Esophagus (tissue), 2 donors: ENCODE measurements at regions not wholly inside any gene's neighbourhood (a gene's known extent, or its start where the extent isn't known, plus 50 kb on each side); places are given as distances from the start of the nearest gene placed in this dataset.
"Not testable (repeated sequence)": the region's sequence is repeated elsewhere in the genome, so short reads cannot be mapped to it uniquely, and the experiment has no call there.

Experiments
- H3K27ac ChIP-seq, 2 donors: one replicate each; pipeline ENCODE4 v1.5.1; 2013; ENCODE audit warnings: low read depth in 2 of 2, mild to moderate bottlenecking in 2 of 2, inconsistent platforms in 1 of 2, low read length in 1 of 2, moderate library complexity in 1 of 2
- H3K27me3 ChIP-seq, 2 donors: one replicate each; pipeline ENCODE4 v1.6.1; 2013; ENCODE audit warnings: low read length in 2 of 2, control low read depth in 1 of 2, mild to moderate bottlenecking in 1 of 2; ENCODE audit not compliant: insufficient read depth in 2 of 2, control insufficient read depth in 1 of 2
- H3K36me3 ChIP-seq, 2 donors: one replicate each; pipeline ENCODE4 v1.6.1; 2013; ENCODE audit warnings: low read length in 1 of 2; ENCODE audit not compliant: control insufficient read depth in 2 of 2, insufficient read depth in 2 of 2
- H3K4me1 ChIP-seq, 2 donors: one replicate each; pipeline ENCODE4 v1.6.1; 2013; ENCODE audit warnings: low read length in 1 of 2; ENCODE audit not compliant: control insufficient read depth in 2 of 2, insufficient read depth in 2 of 2
- H3K4me3 ChIP-seq, 2 donors: one replicate each; pipeline ENCODE4 v1.5.1; 2013; ENCODE audit warnings: low read length in 2 of 2, mild to moderate bottlenecking in 2 of 2, low read depth in 1 of 2, moderate library complexity in 1 of 2
- H3K9me3 ChIP-seq, 2 donors: one replicate each; pipeline ENCODE4 v1.6.1; 2013; ENCODE audit warnings: mild to moderate bottlenecking in 2 of 2, low read depth in 1 of 2, low read length in 1 of 2, moderate library complexity in 1 of 2; ENCODE audit not compliant: control insufficient read depth in 2 of 2, insufficient read depth in 1 of 2
- WGBS, 2 donors: extraction: QIAGEN DNeasy Blood & Tissue Kit; methylation state at CpG; one replicate each; pipeline ENCODE4 v1.1.7; 2013; 5-methylcytosine and 5-hydroxymethylcytosine counted together
- donor health status: healthy with polysubstance abuse.
- donor health status: Bipolar disorder and iron deficiency.

GRCh38 chrY:19549671-19550466, 194.7 kb downstream of the KDM5D start:
- no peak overlapping the region for H3K4me3 ChIP-seq
- no peaks in the 10 kb centered on the region for H3K27me3 ChIP-seq
- no peaks in the 10 kb centered on the region for H3K9me3 ChIP-seq
- no peaks in the 10 kb centered on the region for H3K4me1 ChIP-seq
- H3K27ac ChIP-seq, result no peak overlapping the region
- WGBS, 2 donors, result 54% methylated on average over 18 of the region's 18 CpGs; no CpG with 5 or more reads in 1 of the 2 donors
- H3K36me3 ChIP-seq, result no peaks in the 10 kb centered on the region

DNA sequence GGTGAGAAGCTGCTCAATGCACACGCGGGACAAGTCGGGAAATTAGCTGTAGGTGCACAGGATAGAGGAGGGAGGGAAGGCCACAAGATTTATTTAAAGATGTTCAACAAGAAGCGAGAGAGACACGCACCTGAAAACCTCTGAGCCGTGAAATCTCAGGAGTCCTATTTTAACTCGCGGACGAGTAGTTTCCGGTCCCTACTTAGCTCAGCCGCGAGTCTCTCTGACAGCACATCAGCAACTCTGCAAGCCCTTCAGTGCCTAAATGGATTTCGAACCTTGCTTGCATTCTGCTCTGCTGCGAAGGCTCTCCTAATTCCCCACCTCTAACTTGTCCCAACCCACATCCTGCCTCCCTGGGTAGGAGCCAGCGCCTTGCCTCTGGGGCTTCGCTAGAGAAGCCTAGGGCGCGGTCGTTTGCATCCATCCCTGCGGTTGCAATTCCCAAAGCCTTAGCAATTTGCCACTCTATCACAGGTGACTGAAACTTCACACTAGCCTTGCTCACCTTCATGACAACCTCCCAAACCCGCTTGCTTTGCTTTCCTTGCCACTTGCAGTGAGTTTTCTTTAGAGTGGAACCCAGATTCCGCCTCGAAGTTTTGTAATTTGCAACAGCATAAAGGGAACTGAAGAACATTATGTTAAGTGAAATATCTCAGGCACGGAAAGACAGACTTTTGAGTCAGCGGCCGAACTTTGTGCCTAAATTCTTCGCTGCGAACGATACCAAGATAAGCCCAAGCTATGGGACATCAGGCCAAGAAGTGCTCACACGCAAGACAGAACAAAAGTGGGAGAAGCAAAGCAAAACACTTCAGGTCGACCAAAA, 202.8 kb downstream of the KDM5D start:
- 37 to 51% methylated on average over 8 to 31 of the region's 31 CpGs for WGBS, 2 donors
- H3K4me3 ChIP-seq, result no peak overlapping the region
- no peaks in the 10 kb centered on the region for H3K9me3 ChIP-seq
- no peaks in the 10 kb centered on the region for H3K27me3 ChIP-seq
- no peaks in the 10 kb centered on the region for H3K4me1 ChIP-seq
- no peak overlapping the region for H3K27ac ChIP-seq
- no peaks in the 10 kb centered on the region for H3K36me3 ChIP-seq

DNA sequence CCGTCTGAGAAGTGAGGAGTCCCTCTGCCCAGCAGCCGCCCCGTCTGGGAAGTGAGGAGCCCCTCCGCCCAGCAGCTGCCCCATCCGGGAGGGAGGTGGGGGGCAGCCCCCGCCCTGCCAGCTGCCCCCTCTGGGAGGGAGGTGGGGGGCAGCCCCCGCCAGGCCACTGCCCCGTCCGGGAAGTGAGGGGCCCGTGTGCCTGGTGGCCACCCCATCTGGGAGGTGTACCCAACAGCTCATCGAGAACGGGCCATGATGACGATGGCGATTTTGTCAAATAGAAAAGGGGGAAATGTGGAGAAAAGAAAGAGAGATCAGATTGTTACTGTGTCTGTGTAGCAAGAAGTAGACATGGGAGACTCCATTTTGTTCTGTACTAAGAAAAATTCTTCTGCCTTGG, 208.8 kb downstream of the KDM5D start:
- not testable (repeated sequence) for H3K27me3 ChIP-seq, H3K4me3 ChIP-seq, H3K9me3 ChIP-seq, H3K27ac ChIP-seq, H3K36me3 ChIP-seq, H3K4me1 ChIP-seq
- WGBS, 2 donors, result 95% methylated on average over 14 of the region's 14 CpGs; no CpG with 5 or more reads in 1 of the 2 donors

GRCh38 chrY:19521976-19522375, 222.6 kb downstream of the KDM5D start:
- H3K4me1 ChIP-seq, result no peaks in the 10 kb centered on the region
- H3K27me3 ChIP-seq, result no peaks in the 10 kb centered on the region
- H3K4me3 ChIP-seq, result no peak overlapping the region
- no peaks in the 10 kb centered on the region for H3K9me3 ChIP-seq
- no peaks in the 10 kb centered on the region for H3K36me3 ChIP-seq
- no peak overlapping the region for H3K27ac ChIP-seq

GRCh38 chrY:19503092-19503449, 241.5 kb downstream of the KDM5D start:
- Histone ChIP-seq H3K27me3 (no peaks in the 10 kb centered on the region), H3K36me3 (no peaks in the 10 kb centered on the region), H3K4me1 (no peaks in the 10 kb centered on the region), H3K27ac (no peak overlapping the region), H3K4me3 (peak overlapping the region in 1 of 2 donors; percentile 37), H3K9me3 (no peaks in the 10 kb centered on the region)
- WGBS, 2 donors, result 17 to 35% methylated on average over 2 to 15 of the region's 15 CpGs

- Histone ChIP-seq H3K36me3 (no peaks in the 10 kb centered on the region), H3K27ac (no peak overlapping the region), H3K27me3 (no peaks in the 10 kb centered on the region), H3K9me3 (no peaks in the 10 kb centered on the region), H3K4me1 (no peaks in the 10 kb centered on the region), H3K4me3 (peak overlapping the region in 1 of 2 donors; percentile 37)
- 33 to 37% methylated on average over 10 to 40 of the region's 40 CpGs for WGBS, 2 donors
Measured at GRCh38 chrY:19502169-19503091, 242.1 kb downstream of the KDM5D start.

- H3K27ac ChIP-seq, result no peak overlapping the region
- 39 to 64% methylated on average over 4 to 5 of the region's 5 CpGs for WGBS, 2 donors
Measured at GRCh38 chrY:19498556-19498955, 246.0 kb downstream of the KDM5D start.

GRCh38 chrY:19487494-19487893, 257.0 kb downstream of the KDM5D start:
- Histone ChIP-seq H3K9me3 (no peaks in the 10 kb centered on the region), H3K4me3 (no peak overlapping the region), H3K27ac (no peak overlapping the region), H3K4me1 (no peaks in the 10 kb centered on the region), H3K36me3 (no peaks in the 10 kb centered on the region), H3K27me3 (no peaks in the 10 kb centered on the region)
- 33 to 74% methylated on average over 2 to 3 of the region's 3 CpGs for WGBS, 2 donors

More at GRCh38 chrY:19498556-19498955, 246.0 kb downstream of the KDM5D start:
- Histone ChIP-seq H3K36me3 (no peaks in the 10 kb centered on the region), H3K4me3 (no peak overlapping the region), H3K9me3 (no peaks in the 10 kb centered on the region), H3K4me1 (no peaks in the 10 kb centered on the region), H3K27me3 (no peaks in the 10 kb centered on the region)

DNA sequence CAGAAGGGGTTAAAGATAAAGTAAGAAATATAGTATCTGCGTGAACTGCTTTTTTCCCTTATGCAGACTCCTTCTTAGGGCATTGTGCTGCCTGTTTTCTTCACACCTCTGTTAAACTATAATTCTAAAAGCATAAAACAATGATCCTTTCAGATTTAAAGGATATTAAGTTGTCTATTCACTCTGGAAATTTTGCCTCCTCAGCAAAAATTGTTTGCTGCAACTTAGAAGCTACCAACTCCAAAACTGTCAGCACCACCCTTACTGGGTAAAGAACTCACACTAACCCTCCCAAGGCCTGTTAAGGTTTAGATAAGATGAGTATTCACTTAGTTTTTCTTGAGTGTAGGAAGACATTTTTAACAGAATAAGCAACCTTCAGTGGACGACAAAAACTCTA, 259.5 kb downstream of the KDM5D start:
- 60 to 82% methylated on average over 1 to 2 of the region's 2 CpGs for WGBS, 2 donors

More for the DNA sequence above, 259.5 kb downstream of the KDM5D start:
- Histone ChIP-seq H3K4me3 (no peak overlapping the region), H3K27ac (no peak overlapping the region), H3K36me3 (no peaks in the 10 kb centered on the region), H3K27me3 (no peaks in the 10 kb centered on the region), H3K9me3 (no peaks in the 10 kb centered on the region), H3K4me1 (no peaks in the 10 kb centered on the region)
